Gastrocnemius medialis (tissue), 4 donors: ENCODE measurements at regions not wholly inside any gene's neighbourhood (a gene's known extent, or its start where the extent isn't known, plus 50 kb on each side); places are given as distances from the start of the nearest gene placed in this dataset.
A peak's percentile ranks its signal among the peaks of the same experiment; 100 is the strongest.

ENCODE experiments used
- ATAC-seq, 2 donors: fragments of 150-250 bp; one replicate each; pipeline ENCODE4 v1.9.1; 2016
- DNase-seq, 2 donors: peaks; one replicate each; pipeline ENCODE4 v3.0.0-alpha.2; 2019
- H3K27ac ChIP-seq, 4 donors: fragments of 200-600 bp; sonication (generic); 1 replicate in 1 of 4; 2 replicates in 3 of 4; pipeline ENCODE4 v1.5.1; 2016 to 2018; ENCODE audit warnings: mild to moderate bottlenecking in 2 of 4, moderate library complexity in 1 of 4
- H3K27me3 ChIP-seq, 3 donors: fragments of 200-600 bp; sonication (generic) in 2 of 3; 1 replicate in 1 of 3; 2 replicates in 2 of 3; pipeline versions ENCODE4 v1.5.1 to v1.6.0; 2016 to 2019; ENCODE audit warnings: mild to moderate bottlenecking in 1 of 3, moderate library complexity in 1 of 3
- H3K36me3 ChIP-seq, 2 donors: fragments of 200-600 bp; sonication (generic) in 1 of 2; one replicate each; pipeline ENCODE4 v1.5.1; 2017 to 2018
- H3K4me1 ChIP-seq, 2 donors: fragments of 200-600 bp; sonication (generic) in 1 of 2; one replicate each; pipeline ENCODE4 v1.5.1; 2016 to 2017; ENCODE audit warnings: mild to moderate bottlenecking in 2 of 2
- H3K4me3 ChIP-seq, 4 donors: fragments of 200-600 bp; sonication (generic) in 3 of 4; 1 replicate in 1 of 4; 2 replicates in 3 of 4; pipeline ENCODE4 v1.5.1; 2016 to 2019; ENCODE audit warnings: mild to moderate bottlenecking in 2 of 4
- H3K9me3 ChIP-seq, 3 donors: fragments of 200-600 bp; sonication (generic) in 2 of 3; 1 replicate in 1 of 3; 2 replicates in 2 of 3; pipeline ENCODE4 v1.5.1; 2016 to 2019
- CTCF ChIP-seq, 5 experiments: fragments of 450-650 bp in 3 of 5; fragments of 200-600 bp in 2 of 5; sonication (generic) in 2 of 5; IDR thresholded peaks in 4 of 5; conservative IDR thresholded peaks in 1 of 5; 1 replicate in 4 of 5; 2 replicates in 1 of 5; pipeline ENCODE4 v1.5.1; 2016 to 2019; ENCODE audit warnings: antibody characterized with exemption in 5 of 5, mild to moderate bottlenecking in 3 of 5, moderate library complexity in 3 of 5
- POLR2A ChIP-seq, 2 donors: fragments of 450-650 bp; IDR thresholded peaks; one replicate each; pipeline ENCODE4 v1.6.1; 2017; ENCODE audit warnings: antibody characterized with exemption in 2 of 2, mild to moderate bottlenecking in 2 of 2, moderate library complexity in 2 of 2
- in situ Hi-C, 4 donors: fragments of 200-750 bp; cut with MboI; loops; one replicate each; pipeline versions ENCODE4 v1.15.0 to v1.8.0; 2017; ENCODE audit warnings: low sequenced_read_pairs in 4 of 4
- intact Hi-C: fragments of 100-400 bp; cut with DNase I; formaldehyde crosslinking; loops from one replicate; pipeline ENCODE4 v1.15.1; 2023; ENCODE audit warnings: low total_unique reads

GRCh38 chr16:64417711-64418227 is 704.1 kb downstream of the CDH11 start:
- H3K36me3 ChIP-seq, result no peaks in the 10 kb centered on the region
- no peak for DNase-seq
- no peaks in the 10 kb centered on the region for H3K27me3 ChIP-seq
- H3K27ac ChIP-seq, result no peak overlapping the region
- intact Hi-C loops (no loop called here), in situ Hi-C loops (no loop called here)
- peaks cover 0 to 3% of the 10 kb centered on the region in 2 donors for H3K4me1 ChIP-seq
- no peak overlapping the region for H3K4me3 ChIP-seq
- TF ChIP-seq CTCF (IDR thresholded peaks at IDR 0.05 in 4 of 5, conservative IDR thresholded peaks at IDR 0.05 in 1 of 5) (no peak), POLR2A (IDR thresholded peaks at IDR 0.05) (no peak)
- H3K9me3 ChIP-seq, result no peaks in the 10 kb centered on the region
- no peak for ATAC-seq

GRCh38 chr16:64416216-64417005 is 705.5 kb downstream of the CDH11 start:
- TF ChIP-seq CTCF (IDR thresholded peaks at IDR 0.05 in 4 of 5, conservative IDR thresholded peaks at IDR 0.05 in 1 of 5), result no peak
- no peak for TF ChIP-seq POLR2A (IDR thresholded peaks at IDR 0.05)
- no peaks in the 10 kb centered on the region for H3K36me3 ChIP-seq
- in situ Hi-C loops, result no loop called here
- H3K4me1 ChIP-seq, result peaks cover 0 to 3% of the 10 kb centered on the region in 2 donors
- intact Hi-C loops, result no loop called here
- H3K4me3 ChIP-seq, result peak overlapping the region; percentile 26 to 50 (median 36)
- ATAC-seq (no peak), DNase-seq (no peak)
- no peaks in the 10 kb centered on the region for H3K27me3 ChIP-seq
- H3K27ac ChIP-seq, result no peak overlapping the region
- no peaks in the 10 kb centered on the region for H3K9me3 ChIP-seq

- in situ Hi-C loops, result no loop called here
- ATAC-seq (no peak), DNase-seq (no peak)
- Histone ChIP-seq H3K36me3 (no peaks in the 10 kb centered on the region), H3K9me3 (no peaks in the 10 kb centered on the region), H3K4me1 (peaks cover 0 to 3% of the 10 kb centered on the region in 2 donors), H3K27ac (no peak overlapping the region), H3K4me3 (no peak overlapping the region), H3K27me3 (no peaks in the 10 kb centered on the region)
- TF ChIP-seq CTCF (IDR thresholded peaks at IDR 0.05 in 4 of 5, conservative IDR thresholded peaks at IDR 0.05 in 1 of 5) (no peak), POLR2A (IDR thresholded peaks at IDR 0.05) (no peak)
- intact Hi-C loops, result no loop called here
Observed at GRCh38 chr16:64412578-64413280, 709.1 kb downstream of the CDH11 start.

GRCh38 chr16:64410306-64410705 is 711.6 kb downstream of the CDH11 start:
- no peak for TF ChIP-seq POLR2A (IDR thresholded peaks at IDR 0.05)
- TF ChIP-seq CTCF (IDR thresholded peaks at IDR 0.05 in 4 of 5, conservative IDR thresholded peaks at IDR 0.05 in 1 of 5), result no peak
- peak in 1 of 2 donors; percentile 49 for ATAC-seq
- H3K9me3 ChIP-seq, result no peaks in the 10 kb centered on the region
- H3K27ac ChIP-seq, result peak overlapping the region in 2 of 4 donors; percentile 12 to 26
- intact Hi-C loops, result no loop called here
- no peaks in the 10 kb centered on the region for H3K36me3 ChIP-seq
- in situ Hi-C loops, result no loop called here
- H3K4me3 ChIP-seq, result no peak overlapping the region
- DNase-seq, result no peak
- H3K27me3 ChIP-seq, result no peaks in the 10 kb centered on the region
- peaks cover 0 to 3% of the 10 kb centered on the region in 2 donors for H3K4me1 ChIP-seq
